T-helper 9 cell (primary cell): ENCODE measurements at regions not wholly inside any gene's neighbourhood (a gene's known extent, or its start where the extent isn't known, plus 50 kb on each side); places are given as distances from the start of the nearest gene placed in this dataset.

Experiments
- DNase-seq: peaks from one replicate; pipeline ENCODE4 v3.0.0-alpha.2; 2020

- DNase-seq, result no peak
Observed at GRCh38 chr4:14592950-14593349, 409.3 kb upstream of the CPEB2 start.

DNA sequence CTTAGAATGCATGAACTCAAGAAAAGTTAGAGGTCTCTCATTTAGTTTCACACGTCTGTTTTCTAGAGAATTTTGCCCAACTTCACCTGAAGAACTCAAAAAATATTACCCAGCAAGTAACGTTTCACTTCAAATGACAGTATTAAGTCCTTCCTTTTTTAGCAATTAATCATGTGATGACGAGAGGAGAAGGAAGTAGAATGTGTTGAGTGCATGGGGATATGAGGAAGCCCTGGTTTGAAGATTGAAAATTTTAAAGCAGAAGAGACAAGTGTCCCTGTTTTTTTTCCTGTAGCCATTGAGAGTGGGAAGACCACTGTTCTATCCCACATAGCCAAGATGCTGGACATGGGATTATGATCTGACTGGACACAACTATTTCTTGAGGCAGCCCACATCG, 406.3 kb upstream of the CPEB2 start:
- DNase-seq, result no peak

DNA sequence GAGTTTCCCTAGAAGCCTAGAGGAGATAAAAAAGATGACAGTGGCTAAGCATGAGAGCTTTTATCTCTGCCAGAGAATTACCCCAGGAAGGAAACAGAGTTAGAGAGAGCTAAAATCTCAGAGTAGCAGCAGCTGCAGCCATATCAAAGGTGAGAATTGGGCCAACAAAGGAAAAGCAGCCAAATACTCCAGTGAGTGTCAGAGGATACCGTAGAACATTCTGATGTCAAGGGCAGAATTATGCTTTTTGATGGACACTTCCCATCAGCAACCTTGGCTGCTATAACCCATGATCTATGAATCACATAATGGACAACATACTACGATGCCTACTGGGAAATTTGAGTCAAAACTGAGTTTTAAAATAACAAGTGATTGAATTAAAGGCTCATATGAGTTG, 405.8 kb upstream of the CPEB2 start:
- DNase-seq, result no peak

DNA sequence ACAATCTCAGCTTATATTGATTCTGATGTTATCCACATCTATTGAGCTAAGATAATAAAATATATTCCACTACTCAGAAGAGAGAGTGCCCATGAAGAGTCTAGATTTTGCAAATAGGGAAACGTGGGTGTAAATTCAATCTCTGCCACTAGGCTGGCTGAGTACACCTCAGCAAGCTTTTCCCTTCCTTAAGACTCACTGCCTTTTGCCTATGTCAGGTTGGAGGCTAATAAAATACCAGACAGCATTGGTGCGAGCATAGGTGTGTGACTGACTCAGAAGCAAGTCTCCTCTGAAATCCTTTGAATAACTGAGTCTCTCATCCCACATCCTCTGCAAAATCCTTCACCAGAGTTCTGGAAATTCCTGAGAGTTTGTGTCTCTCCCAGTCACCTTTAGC, 405.4 kb upstream of the CPEB2 start:
- DNase-seq, result no peak

DNA sequence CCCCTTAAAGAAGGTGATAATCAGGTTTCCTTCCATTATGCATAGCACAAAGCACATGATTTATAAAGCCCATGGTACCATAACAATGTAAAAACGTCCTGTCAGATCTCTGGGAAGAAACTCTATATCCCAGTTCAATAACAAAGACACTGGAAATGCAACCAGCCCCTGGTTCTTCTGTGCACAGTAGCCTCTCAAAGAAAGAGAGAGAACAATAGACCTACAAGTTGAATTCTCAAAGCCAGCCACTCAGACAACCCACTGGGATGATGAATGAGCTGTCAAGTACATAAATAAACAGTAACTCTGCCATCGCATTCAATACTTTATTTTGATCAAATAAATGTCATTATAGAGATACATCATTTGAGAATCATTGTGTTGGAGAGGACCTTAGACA, 400.1 kb upstream of the CPEB2 start:
- DNase-seq, result no peak

GRCh38 chr4:14607001-14607400, 395.3 kb upstream of the CPEB2 start:
- no peak for DNase-seq

DNA sequence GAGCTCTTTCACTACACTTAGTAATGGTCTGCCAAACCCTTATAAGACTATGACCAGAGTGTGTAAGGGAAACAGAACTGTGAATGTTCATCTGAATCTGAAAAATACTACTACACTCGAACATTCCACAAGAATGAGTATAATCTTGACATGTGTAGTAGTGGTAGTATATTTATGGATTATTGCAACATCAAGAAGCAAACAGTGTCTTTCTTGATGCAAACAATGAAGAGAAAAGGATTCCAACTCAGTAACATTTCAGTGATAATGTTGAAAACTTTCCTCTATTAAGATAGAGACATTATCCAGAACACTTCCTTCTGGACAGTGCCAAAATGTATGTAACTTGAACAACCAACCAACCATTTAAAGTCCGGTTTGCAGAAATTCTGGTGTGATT, 394.7 kb upstream of the CPEB2 start:
- DNase-seq, result no peak

DNA sequence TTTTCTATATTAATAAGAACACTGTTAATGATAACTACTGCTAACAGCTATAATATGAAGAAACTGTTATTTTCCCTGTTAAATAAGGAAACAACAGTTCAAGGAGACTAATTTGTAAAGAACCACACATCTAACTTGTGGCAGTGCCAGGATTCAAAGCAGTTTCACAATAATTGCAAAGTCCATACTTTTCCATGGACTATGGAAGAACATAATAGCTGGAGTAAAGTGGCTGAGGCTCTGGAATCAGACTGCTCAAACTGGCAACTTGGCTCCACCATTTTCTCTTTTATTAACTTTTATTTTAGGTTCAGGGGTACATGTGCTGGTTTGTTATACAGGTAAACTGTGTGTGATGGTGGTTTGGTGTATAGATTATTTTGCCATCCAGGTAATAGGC, 393.7 kb upstream of the CPEB2 start:
- DNase-seq, result no peak

DNA sequence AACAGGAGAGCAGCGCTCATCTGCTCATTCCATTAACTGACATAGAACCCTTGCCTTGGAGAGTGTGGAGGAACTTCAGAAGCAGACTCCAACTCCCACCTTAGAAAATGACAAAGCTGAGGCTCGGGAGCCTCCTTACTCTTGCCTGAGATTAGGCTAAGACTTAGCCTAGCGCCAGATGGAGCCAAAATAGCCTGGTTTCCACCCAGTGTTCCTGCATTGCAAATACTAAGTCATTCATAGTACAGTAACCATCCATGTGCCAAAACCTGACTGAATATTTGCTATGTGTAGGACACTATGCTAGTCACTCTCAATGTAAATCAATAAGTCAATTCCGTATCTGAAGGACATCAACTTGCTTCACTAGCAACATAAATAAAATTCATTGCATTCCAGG, 387.4 kb upstream of the CPEB2 start:
- no peak for DNase-seq

DNA sequence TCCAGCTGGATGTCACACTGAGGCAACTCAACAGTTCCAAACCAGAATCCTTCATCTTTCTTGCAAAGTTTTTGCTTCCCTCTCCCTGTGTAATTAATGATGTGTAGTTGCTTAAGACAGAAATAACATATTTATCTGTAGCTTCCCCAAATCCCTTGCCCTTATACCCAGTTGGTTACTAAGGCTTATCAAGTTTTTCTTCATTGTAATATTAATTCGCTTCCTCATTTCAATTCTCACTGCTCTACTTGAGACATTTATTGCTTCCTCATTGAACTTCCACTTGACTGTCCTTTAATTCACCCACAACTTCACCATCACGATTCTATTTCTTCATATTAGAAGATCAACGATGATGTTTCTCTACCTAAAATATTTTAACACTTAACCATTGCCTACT, 386.6 kb upstream of the CPEB2 start:
- DNase-seq, result no peak

GRCh38 chr4:14620567-14621141, 381.6 kb upstream of the CPEB2 start:
- no peak for DNase-seq

DNA sequence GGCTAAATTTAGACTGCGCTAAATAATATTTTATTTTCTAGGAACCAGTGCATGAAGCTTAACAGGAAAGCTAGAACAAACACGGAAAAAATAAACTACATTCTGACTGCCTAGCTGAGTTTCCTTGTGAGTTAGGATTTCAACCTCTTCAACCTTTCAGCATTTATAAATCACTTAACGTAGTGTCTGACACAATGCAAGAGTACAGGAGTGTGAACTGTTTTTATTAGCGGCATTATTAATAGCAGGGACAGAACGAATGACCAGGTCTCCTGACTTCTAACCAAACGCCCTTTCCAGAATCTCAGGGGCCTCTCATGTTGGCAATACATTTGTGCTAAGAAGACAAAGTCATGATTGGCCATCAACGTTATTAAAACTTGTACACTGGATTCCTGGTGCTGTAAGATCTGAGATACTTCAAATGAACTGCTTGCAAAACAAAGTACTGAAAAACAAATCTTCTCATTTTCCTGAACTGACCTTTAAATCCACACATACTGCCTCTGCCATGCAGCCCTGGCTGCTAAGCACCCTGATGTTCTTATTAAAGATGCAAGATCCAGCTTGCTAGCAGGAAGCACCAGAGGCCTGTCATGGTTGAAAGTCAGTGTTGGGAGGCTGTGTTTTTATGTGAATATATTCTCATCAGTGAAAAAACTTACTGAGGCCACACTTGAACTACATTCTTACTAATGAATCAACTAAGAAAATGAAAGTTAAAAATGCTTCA, 380.4 kb upstream of the CPEB2 start:
- no peak for DNase-seq

DNA sequence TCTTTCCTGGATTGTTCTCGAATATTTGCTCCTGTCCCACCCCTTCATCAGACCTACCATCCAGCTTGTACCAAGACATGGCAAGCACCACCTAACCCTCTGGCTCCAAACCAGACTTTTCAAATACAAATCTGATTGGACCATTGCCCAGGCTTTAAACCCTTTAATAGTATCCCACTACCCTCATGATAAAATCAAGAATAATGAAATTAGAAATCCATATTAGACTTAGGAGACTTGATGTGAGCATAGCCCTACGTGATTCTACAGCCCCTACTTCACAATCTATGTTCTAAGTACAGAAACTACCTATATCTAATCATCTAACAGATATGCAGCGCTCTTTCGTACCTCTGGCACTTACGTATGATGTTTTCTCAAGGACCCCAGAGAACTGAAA, 375.2 kb upstream of the CPEB2 start:
- DNase-seq, result no peak

DNA sequence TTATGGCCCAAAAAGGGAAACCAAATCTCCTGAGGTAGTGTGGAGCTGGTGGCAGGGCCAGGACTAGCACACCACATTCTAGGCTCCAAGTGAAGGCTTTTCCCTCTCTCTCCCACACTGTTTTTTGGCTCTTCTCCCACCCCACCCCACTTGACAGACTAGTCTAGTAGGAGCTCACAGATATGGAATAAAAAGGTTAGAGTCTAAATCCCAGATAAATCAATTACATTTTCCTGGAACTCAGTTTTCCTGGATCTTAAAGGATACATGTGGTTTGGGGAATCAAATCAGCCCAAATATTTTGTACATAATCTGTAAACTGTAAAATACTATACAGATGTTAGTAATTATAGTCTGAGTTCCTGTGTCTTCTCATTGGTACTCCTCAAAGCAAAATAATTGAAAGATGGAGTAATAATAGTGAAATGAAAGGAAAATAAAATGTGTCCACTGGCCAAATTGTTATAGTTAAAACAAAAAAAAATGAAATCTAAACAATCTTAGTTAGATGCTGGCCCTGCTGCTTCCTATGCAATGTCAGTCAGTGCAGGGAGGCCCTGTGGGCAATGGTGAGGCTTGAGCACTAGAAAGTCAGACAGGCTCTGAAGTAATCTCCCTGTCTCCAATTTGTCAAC, 370.4 kb upstream of the CPEB2 start:
- no peak for DNase-seq

- no peak for DNase-seq
Observed at GRCh38 chr4:14636563-14636962, 365.7 kb upstream of the CPEB2 start.

DNA sequence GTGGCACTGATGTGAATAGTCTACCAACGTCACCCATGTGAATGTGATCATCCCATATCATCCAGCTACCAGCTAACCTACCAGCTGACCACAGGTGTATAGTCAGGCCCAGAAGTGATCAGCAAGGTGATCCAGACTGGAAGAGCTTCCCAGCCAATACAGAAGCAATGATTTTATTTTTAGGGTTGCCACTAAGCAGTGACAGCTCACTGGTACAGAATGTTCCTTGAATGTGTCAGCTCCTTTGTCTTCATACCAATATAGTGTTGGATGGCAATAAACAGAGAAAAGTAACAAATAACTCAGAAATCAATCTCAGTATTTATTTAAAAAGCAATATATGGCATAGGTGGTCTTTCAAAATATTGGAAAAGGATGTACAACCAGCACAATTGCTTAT, 361.8 kb upstream of the CPEB2 start:
- no peak for DNase-seq

GRCh38 chr4:14641871-14642270, 360.4 kb upstream of the CPEB2 start:
- no peak for DNase-seq

DNA sequence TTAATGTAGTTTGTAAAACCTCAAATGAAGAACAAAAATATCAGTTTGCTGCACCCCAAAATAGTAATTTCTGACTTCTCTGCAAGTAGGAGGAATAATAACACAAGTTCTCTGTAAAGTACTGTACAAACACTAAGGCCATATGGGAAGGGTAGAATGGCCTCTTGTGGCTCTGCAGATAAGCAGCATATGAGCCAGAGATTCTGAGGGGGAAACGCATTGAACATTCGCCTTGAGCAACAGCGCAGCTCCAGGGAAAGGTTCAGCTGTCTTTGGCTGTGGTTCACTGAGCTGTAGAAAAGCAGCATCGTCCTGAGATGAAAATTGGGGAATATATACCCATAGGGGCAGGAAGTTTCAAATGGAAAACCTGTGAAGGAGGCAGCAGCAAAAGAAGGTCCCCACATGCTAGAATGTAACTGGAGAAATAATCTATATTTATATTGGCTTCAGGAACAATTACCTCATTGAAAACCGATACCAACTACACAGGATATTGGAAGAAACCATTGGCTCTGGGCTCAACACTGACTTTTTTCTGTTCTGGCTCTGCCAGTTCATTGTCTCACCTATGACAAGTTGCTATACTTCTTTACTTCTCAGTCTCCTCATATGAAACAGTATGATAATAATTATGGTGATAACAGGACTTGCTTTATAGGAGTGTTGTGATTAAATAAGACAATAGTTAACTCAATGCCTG, 357.6 kb upstream of the CPEB2 start:
- no peak for DNase-seq

DNA sequence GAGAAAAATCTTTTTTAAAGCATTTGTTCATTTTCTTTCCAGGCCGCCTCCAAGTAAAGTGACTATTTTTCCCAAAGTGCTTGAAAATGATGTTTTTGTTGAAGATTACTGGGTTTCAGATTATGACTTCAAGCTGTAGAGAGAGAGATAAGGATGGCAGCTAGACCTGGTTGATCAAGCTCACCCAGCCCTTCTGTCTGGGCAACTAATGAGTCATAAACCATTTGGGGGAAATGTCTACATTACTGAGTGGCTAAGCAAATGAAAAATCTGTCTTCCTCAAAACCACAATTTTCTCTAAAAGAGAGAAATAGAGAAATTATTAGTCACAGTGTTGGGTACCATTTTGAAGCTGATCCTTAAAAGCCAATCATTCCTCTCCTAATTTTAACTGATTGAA, 355.4 kb upstream of the CPEB2 start:
- DNase-seq, result no peak

DNA sequence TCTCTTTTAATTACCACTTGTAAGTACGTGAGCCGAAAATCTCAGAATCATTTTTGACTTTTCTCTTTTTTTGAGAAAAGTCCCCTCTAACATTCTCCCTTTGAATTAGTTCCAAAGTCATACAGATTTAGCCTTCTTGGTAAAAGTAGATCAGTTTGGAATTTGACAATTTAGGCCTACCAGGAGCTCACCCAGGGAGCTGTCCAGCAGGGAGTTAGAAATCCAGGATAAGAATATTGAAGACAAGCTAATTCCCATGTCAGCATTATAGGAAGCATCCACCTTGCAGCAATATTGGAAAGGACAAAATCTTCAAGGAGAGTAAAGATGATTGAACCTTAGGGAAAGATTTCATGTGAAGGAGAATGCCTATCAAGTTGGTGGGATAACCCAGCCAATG, 352.2 kb upstream of the CPEB2 start:
- no peak for DNase-seq

- DNase-seq, result no peak
Observed at GRCh38 chr4:14652522-14652921, 349.8 kb upstream of the CPEB2 start.

DNA sequence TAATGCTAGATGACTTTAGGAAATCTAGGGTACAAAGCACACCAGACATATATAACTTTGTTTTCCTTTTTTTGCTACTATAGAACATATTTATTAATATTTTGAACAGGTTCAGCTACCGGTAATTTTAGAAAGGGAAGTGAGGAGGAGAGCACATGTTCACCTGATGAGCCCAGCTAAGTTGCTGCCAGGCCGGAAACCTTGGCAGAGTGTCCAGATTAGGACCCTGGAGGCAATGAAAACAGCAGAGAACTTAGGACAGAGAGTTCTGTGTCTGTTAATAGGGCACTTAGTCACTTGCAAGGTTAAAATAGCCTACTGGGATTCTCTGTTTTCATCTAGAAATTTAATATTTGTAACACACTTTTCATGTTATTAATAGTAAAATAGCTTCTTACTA, 348.9 kb upstream of the CPEB2 start:
- DNase-seq, result no peak

DNA sequence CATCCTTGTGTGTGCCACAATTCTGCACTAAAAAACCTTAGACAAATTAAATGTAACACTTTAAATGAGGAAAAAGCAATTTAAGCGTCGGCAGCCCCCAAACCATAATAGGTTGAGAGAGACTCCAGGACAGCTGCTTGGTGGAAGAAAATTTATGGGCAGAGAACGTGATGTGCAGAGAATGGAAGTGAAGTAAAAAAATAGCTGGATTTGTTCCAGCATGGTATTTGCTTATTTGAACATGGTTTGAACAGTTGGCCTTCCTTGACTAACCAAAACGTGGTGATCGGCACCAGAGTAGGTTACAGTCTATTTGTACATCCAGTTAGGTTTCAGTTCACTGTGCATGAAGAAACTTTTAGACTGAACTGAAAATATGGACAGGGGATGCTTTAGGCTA, 343.0 kb upstream of the CPEB2 start:
- DNase-seq, result no peak

GRCh38 chr4:14667624-14668151, 334.6 kb upstream of the CPEB2 start:
- DNase-seq, result no peak
